ENCODE measurements at regions not wholly inside any gene's neighbourhood (a gene's known extent, or its start where the extent isn't known, plus 50 kb on each side); places are given as distances from the start of the nearest gene placed in this dataset.
A peak's percentile ranks its signal among the peaks of the same experiment; 100 is the strongest.

GRCh38 chr20:22403632-22404361 lies 180.6 kb downstream of the FOXA2 start:
- DNase-seq = peak; percentile 45

GRCh38 chr20:22403022-22403631 lies 181.2 kb downstream of the FOXA2 start:
- DNase-seq = no peak

DNA sequence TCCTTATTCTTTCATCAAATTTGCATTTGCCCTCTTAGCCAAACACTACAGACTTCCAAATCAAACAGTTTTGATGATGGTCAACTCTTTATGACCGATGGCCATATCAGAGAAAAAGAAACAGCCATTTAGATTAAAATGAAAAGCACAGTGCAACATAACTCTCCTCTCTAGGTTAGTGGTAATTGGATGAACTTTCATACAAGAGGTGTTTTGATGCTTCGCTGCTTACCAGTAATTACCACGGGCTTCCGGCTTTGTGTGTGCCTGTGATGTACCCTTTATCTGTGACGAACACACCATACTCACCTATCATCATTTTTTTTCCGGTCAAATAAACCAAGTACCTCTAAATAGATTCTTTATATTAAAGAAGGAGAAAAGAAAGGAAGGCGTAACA lies 181.8 kb downstream of the FOXA2 start:
- peak; percentile 21 for DNase-seq

- no peak for DNase-seq
Measured at GRCh38 chr20:22400440-22400839, 183.9 kb downstream of the FOXA2 start.

DNA sequence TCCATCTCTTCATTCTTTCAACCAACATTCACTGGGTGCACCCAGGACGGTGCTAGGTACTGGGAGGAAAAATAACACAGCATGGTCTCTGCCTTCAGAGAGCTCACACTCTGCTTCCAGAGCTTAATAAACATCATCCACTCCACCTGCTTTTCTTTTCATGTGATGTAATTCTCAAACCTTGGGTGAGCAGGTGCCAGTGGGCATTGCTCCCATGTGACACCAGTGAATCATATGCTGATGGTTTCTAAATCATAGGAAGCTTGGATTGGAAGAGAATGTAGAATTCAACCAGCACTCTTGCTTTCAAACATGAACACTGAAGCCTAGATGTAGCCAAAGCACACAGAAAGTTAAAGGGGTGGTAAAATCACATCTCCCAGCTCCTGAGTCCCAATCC lies 189.8 kb downstream of the FOXA2 start:
- no peak for DNase-seq

GRCh38 chr20:22390543-22390903 lies 193.8 kb downstream of the FOXA2 start:
- DNase-seq = no peak

GRCh38 chr20:22389836-22390542 lies 194.4 kb downstream of the FOXA2 start:
- DNase-seq = no peak

GRCh38 chr20:22387452-22387851 lies 196.9 kb downstream of the FOXA2 start:
- no peak for DNase-seq

DNA sequence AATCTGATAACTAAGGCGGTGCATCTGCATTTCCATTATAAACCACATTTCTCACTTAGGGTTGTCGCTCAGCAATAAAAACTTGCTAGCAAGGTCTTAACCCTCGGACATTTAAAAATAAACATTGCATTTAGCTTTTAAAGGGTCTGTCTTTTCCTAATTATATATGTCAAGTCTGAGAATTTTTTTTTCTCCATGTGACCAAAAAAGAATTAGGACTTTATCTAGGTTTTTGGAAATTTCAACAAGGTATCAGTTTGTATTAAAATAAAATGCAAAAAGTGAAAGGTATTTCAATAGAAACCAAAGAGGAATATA lies 198.1 kb downstream of the FOXA2 start:
- no peak for DNase-seq

- no peak for DNase-seq
Measured at GRCh38 chr20:22385602-22386305, 198.6 kb downstream of the FOXA2 start.

GRCh38 chr20:22384978-22385377 lies 199.4 kb downstream of the FOXA2 start:
- no peak for DNase-seq

DNA sequence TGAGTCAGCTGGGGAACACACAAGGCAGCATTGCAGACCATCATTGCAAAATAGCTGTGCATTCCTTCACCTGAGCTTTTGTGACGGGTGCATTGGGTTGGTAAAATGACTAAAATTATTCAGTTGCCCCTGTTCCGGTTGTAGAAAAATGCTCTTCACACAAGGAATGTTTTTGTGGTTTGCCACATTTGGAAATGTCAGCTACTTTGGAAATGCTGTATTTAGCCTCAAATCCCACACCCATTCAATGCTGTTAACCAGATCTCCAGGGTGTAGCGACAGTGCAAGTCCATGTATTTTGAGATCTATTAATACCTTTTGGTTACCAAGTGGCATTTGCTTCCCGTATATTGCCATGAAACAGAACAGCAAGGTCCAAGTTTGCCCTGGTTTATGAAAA lies 201.2 kb downstream of the FOXA2 start:
- DNase-seq = no peak

DNA sequence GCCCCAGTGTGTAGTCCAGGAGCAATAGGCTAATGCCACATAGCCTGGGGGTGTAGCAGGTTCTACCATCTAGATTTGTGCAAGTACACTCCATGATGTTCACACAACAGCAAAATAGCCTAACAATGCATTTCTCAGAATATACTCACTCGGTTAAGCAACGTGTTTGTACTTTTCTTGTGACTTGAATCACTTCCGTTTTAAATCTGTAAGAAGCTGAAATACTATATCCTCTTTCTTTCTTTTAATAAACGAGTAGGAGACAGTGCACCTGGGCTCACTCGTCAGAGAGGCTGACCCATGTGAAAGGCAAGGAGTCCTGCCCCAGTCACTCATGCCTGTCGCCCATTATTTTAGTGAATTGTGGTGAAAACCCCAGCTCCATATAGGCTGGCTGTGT lies 201.6 kb downstream of the FOXA2 start:
- DNase-seq = no peak

- DNase-seq = no peak
Measured at GRCh38 chr20:22381812-22382416, 202.5 kb downstream of the FOXA2 start.

GRCh38 chr20:22379472-22379871 lies 204.9 kb downstream of the FOXA2 start:
- no peak for DNase-seq

GRCh38 chr20:22374678-22375590 lies 209.4 kb downstream of the FOXA2 start:
- DNase-seq = peak; percentile 29

DNA sequence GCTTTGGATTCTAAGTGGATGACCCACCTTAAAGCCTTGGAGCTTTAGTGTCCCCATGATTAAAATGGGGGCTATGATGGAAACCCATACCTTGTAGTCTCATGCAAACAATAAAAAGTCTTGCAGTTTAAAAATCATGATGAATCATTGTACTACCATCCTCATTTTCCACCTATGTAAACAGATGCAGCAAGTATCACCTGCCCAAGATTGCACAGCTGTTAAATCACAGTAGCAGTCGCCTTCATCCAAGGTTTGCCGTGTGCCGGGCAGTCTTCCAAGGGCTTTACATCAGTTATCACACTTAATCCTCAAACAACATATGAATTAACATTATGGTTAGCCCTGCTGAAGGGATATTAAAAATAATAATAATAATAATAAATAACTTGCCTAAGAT lies 210.3 kb downstream of the FOXA2 start:
- DNase-seq = peak; percentile 36

DNA sequence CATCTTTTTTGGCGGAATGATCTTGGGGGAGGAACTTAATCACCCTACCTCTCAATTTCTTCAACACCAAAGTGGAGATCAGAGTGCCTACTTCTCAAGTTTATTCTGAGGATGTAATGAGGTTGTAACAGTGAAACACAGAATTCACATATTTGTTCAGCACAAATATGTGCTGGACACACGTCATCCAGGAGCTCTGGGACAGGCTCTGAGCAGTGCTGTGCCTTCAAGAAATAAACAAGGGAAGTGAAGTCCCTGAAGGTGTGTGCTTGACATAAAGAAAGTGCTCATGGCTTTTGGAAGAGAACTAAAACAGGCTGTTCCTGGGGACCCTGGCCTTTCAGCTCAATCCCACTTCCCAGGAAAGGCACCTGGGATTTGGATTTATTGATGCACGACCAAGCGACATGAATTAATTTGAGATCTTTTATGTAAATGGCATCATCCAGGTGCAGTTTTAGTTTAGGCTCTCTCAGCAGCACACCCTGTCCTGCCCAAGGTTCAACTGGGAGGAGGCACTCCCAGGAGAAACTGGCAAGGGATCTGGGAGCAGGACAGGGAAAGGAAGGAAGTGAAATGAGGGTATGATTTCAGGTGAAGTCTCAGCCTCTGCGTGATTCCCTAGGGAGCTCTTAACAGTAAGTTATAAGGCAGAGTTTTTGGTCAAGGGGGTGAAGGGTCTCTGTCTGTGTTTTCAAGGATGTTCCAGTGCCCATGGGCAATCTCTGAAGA lies 211.0 kb downstream of the FOXA2 start:
- no peak for DNase-seq

DNA sequence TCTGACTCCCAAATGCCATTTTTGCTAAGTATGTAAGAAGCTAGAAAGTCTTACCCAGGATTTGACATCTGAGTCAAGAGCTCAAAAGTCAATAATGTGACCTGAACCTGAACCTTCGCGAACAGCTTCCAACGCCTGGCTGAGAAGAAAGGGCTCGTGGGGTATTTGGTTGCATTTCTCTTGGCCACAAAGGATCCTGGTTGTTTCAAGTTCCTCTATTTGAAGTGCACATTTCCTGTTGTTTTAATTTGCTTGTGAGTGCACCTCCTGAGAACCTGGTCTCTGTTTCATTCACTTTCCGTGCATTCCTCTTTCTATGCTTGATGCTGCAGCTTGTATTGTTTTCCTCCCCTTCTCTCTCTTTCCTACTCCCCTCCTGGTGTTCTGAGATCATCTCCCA lies 212.5 kb downstream of the FOXA2 start:
- DNase-seq = no peak

DNA sequence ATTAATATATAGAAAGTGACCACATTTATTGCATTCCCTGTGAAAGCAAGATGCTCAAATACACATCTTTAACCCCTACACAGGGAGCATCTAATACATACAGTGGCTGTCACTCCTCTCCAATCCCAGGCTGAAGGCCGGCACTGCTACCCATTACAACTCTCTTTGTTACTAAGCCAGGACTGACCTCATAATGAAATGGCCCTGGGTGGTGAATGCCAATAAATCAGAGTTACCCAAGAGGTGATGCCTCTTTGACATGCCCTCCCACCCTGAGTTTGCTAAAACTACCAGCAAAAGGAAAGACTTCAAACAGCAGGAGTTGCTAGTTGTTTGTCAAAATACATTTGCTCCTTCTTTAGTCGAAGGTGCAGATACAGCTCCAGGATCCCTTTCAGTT lies 214.2 kb downstream of the FOXA2 start:
- no peak for DNase-seq

GRCh38 chr20:22369100-22369499 lies 215.3 kb downstream of the FOXA2 start:
- no peak for DNase-seq

GRCh38 chr20:22368235-22368634 lies 216.1 kb downstream of the FOXA2 start:
- no peak for DNase-seq

Data from NCI-H1092 (cell line).